ENCODE measurements at regions not wholly inside any gene's neighbourhood (a gene's known extent, or its start where the extent isn't known, plus 50 kb on each side); places are given as distances from the start of the nearest gene placed in this dataset.

DNA sequence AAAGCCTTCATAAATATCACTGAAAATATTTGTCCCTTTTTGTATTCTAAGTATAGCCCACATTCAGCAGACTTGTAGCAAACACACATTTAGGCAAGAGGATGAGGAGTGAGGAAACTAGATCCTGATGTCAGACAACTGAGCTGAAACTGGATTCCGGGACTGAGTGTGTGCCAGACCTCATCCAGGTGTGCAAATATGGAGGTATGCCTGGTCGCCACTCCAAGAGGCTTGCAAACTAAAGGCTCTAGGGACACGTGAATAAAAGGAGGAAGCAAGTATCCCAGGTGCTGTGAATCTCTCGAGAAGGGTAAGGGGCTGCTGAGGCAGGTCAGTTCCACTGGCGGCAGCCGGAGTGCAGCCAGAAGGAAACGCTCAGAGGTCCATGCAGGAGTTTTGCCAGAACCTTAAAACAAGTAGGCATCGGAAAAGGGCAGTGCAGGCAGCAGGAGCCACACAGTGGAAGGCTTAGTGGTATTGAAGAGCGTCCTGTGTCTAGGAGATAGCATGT lies 77.4 kb upstream of the ALDH1B1 start:
- no peaks in the 10 kb centered on the region for H3K4me1 Mint-ChIP-seq (ENCODE audit: insufficient read depth, unreplicated experiment)

DNA sequence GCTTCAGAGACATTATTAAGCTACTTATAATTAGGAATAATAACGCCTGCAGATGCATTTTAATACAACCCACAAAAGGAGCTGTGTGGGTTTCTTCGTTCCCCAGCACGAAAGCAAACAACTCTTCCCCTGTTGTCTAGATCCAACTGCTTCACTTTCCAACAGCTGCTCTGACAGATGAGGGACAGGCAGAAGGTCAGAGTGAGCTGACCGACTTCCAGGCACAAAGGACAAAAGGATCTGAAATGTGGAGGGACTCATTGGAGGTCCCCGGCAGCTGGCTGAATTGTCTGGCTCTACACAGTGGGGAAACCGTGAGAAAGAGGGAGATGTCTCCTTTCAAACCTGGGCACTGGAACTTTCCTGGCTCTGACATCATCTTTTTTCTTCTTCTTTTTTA lies 79.1 kb upstream of the ALDH1B1 start:
- no peaks in the 10 kb centered on the region for H3K9me3 Mint-ChIP-seq (ENCODE audit: unreplicated experiment)
- TF ChIP-seq, protein P1, sequence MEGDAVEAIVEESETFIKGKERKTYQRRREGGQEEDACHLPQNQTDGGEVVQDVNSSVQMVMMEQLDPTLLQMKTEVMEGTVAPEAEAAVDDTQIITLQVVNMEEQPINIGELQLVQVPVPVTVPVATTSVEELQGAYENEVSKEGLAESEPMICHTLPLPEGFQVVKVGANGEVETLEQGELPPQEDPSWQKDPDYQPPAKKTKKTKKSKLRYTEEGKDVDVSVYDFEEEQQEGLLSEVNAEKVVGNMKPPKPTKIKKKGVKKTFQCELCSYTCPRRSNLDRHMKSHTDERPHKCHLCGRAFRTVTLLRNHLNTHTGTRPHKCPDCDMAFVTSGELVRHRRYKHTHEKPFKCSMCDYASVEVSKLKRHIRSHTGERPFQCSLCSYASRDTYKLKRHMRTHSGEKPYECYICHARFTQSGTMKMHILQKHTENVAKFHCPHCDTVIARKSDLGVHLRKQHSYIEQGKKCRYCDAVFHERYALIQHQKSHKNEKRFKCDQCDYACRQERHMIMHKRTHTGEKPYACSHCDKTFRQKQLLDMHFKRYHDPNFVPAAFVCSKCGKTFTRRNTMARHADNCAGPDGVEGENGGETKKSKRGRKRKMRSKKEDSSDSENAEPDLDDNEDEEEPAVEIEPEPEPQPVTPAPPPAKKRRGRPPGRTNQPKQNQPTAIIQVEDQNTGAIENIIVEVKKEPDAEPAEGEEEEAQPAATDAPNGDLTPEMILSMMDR (IDR thresholded peaks at IDR 0.05; ENCODE audit: unreplicated experiment), result no peak
- BruUV-seq (replicated peaks), result no TSS peak
- H3K4me3 Mint-ChIP-seq (ENCODE audit: unreplicated experiment), result no peak overlapping the region
- intact Hi-C loops (cut with micrococcal nuclease), result no loop called here
- H3K4me1 Mint-ChIP-seq (ENCODE audit: insufficient read depth, unreplicated experiment), result no peaks in the 10 kb centered on the region
- POLR2A ChIA-PET, result no interaction called here
- DNase-seq (ENCODE audit: unreplicated experiment), result no peak
- H3K27me3 Mint-ChIP-seq (ENCODE audit: insufficient read depth, unreplicated experiment), result peaks cover 71% of the 10 kb centered on the region
- H3K27ac Mint-ChIP-seq (ENCODE audit: low read depth, unreplicated experiment), result no peak overlapping the region
- CTCF ChIA-PET, result no interaction called here
- no peaks in the 10 kb centered on the region for H3K36me3 Mint-ChIP-seq (ENCODE audit: insufficient read depth, unreplicated experiment)

More for the DNA sequence above, 77.4 kb upstream of the ALDH1B1 start:
- DNase-seq (ENCODE audit: unreplicated experiment), result no peak
- H3K9me3 Mint-ChIP-seq (ENCODE audit: unreplicated experiment), result no peaks in the 10 kb centered on the region
- TF ChIP-seq, protein P1 (IDR thresholded peaks at IDR 0.05; ENCODE audit: unreplicated experiment), result no peak
- POLR2A ChIA-PET, result no interaction called here
- H3K27me3 Mint-ChIP-seq (ENCODE audit: insufficient read depth, unreplicated experiment), result peaks cover 54% of the 10 kb centered on the region
- no peak overlapping the region for H3K4me3 Mint-ChIP-seq (ENCODE audit: unreplicated experiment)
- intact Hi-C loops (cut with micrococcal nuclease), result no loop called here
- BruUV-seq (replicated peaks), result no TSS peak
- H3K27ac Mint-ChIP-seq (ENCODE audit: low read depth, unreplicated experiment), result no peak overlapping the region
- CTCF ChIA-PET, result no interaction called here
- no peaks in the 10 kb centered on the region for H3K36me3 Mint-ChIP-seq (ENCODE audit: insufficient read depth, unreplicated experiment)

DNA sequence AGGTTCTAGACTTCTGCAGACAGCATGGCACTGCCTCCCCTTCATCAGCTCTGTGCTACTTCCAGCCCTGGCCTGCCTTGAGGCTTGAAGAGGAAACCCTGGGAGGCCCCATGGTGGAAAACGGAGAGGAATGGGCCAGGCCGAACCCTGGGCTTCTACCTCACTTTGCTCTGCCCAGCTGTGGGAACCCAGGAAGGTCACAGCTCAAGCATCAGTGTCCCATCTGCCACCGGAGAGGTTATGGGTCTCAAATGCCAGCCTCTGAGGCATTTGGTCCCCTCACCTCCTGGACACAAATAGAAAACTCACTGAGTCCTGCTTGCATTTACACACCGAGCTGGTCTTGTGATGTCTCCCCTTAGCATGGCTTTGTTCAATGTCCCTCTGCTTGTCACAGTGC lies 80.1 kb upstream of the ALDH1B1 start:
- no peaks in the 10 kb centered on the region for H3K4me1 Mint-ChIP-seq (ENCODE audit: insufficient read depth, unreplicated experiment)

DNA sequence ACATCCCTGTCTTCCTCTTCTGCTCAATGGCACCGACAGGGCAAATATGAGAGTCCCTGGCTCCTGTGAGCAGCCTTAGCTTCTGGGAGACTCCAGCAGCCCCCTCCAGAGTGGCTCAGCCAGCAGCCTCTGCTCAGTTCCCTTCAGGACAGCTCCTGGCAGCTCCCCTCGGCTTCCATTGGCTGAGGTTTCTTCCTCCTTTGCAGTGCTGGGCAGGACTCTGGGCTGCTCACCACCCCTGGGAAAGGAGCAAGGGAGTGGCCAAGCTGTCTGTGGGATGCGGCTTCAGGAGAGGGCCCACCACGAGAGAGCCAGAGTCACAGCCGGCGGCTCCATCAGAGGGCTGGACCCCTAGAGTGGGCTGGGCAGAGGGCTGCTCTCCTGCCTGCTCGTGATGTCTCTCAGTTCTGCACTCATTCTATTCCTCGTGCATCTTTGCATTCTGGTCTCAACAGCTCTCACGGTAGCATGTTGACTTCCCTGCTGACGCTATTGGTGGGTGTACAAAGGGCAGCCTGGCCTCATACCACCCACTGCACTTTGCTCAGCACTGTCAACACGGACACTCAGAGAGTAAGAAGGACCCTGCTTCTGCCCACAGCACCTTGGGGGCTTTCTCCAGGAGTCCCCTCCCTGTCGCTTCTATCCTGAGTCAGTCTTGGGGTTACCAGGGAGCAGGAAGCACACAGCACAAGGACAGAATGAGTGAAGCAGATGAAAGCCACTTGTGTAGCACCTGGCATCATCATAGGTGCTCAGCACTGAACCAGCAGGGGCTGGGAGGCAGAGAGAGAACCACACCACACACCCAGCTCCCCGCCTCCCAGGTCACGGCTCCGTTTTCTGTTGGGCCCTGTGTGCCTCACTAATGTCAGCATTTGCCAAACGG lies 80.9 kb upstream of the ALDH1B1 start:
- H3K27ac Mint-ChIP-seq (ENCODE audit: low read depth, unreplicated experiment), result no peak overlapping the region
- POLR2A ChIA-PET, result interaction anchor here (0.5 to 0.7 kb wide), 2 partner anchors 8 to 67 kb away, joined by 3 to 5 read pairs; no protein-coding TSS in a partner anchor
- H3K9me3 Mint-ChIP-seq (ENCODE audit: unreplicated experiment), result no peaks in the 10 kb centered on the region
- H3K4me3 Mint-ChIP-seq (ENCODE audit: unreplicated experiment), result no peak overlapping the region
- no peaks in the 10 kb centered on the region for H3K4me1 Mint-ChIP-seq (ENCODE audit: insufficient read depth, unreplicated experiment)
- CTCF ChIA-PET, result no interaction called here
- no peak for DNase-seq (ENCODE audit: unreplicated experiment)
- H3K27me3 Mint-ChIP-seq (ENCODE audit: insufficient read depth, unreplicated experiment), result peaks cover 72% of the 10 kb centered on the region
- no peaks in the 10 kb centered on the region for H3K36me3 Mint-ChIP-seq (ENCODE audit: insufficient read depth, unreplicated experiment)
- BruUV-seq (replicated peaks), result no TSS peak
- intact Hi-C loops (cut with micrococcal nuclease), result no loop called here
- TF ChIP-seq, protein P1 (IDR thresholded peaks at IDR 0.05; ENCODE audit: unreplicated experiment), result no peak

More for the DNA sequence above, 80.1 kb upstream of the ALDH1B1 start:
- POLR2A ChIA-PET, result interaction anchor here (0.5 kb wide), 1 partner anchor 9 kb away, joined by 5 read pairs; no protein-coding TSS in a partner anchor
- BruUV-seq (replicated peaks), result no TSS peak
- Mint-ChIP-seq H3K9me3 (ENCODE audit: unreplicated experiment) (no peaks in the 10 kb centered on the region), H3K4me3 (ENCODE audit: unreplicated experiment) (no peak overlapping the region), H3K36me3 (ENCODE audit: insufficient read depth, unreplicated experiment) (no peaks in the 10 kb centered on the region), H3K27me3 (ENCODE audit: insufficient read depth, unreplicated experiment) (peaks cover 72% of the 10 kb centered on the region), H3K27ac (ENCODE audit: low read depth, unreplicated experiment) (no peak overlapping the region)
- intact Hi-C loops (cut with micrococcal nuclease), result no loop called here
- CTCF ChIA-PET, result no interaction called here
- no peak for DNase-seq (ENCODE audit: unreplicated experiment)
- TF ChIP-seq, protein P1 (IDR thresholded peaks at IDR 0.05; ENCODE audit: unreplicated experiment), result no peak
